KG1 (cell line): ENCODE measurements at regions not wholly inside any gene's neighbourhood (a gene's known extent, or its start where the extent isn't known, plus 50 kb on each side); places are given as distances from the start of the nearest gene placed in this dataset.

ENCODE experiments used
- DNase-seq: peaks from one replicate; lab custom pipeline; 2025; lab: John Stamatoyannopoulos, UW

GRCh38 chr4:17112292-17112659 is 213.8 kb upstream of the LDB2 start:
- DNase-seq, result no peak

- no peak for DNase-seq
Measured at GRCh38 chr4:17109126-17109525, 210.7 kb upstream of the LDB2 start.

GRCh38 chr4:17103231-17103630 is 204.8 kb upstream of the LDB2 start:
- no peak for DNase-seq

GRCh38 chr4:17098996-17099395 is 200.6 kb upstream of the LDB2 start:
- DNase-seq, result no peak

GRCh38 chr4:17098401-17098800 is 200.0 kb upstream of the LDB2 start:
- DNase-seq, result no peak

GRCh38 chr4:17097362-17097761 is 198.9 kb upstream of the LDB2 start:
- DNase-seq, result no peak

GRCh38 chr4:17096692-17097091 is 198.2 kb upstream of the LDB2 start:
- no peak for DNase-seq

GRCh38 chr4:17095771-17096170 is 197.3 kb upstream of the LDB2 start:
- DNase-seq, result no peak

- DNase-seq, result no peak
Measured at GRCh38 chr4:17094876-17095210, 196.4 kb upstream of the LDB2 start.

- no peak for DNase-seq
Measured at GRCh38 chr4:17094159-17094875, 195.9 kb upstream of the LDB2 start.

- DNase-seq, result no peak
Measured at GRCh38 chr4:17093481-17093880, 195.0 kb upstream of the LDB2 start.

- no peak for DNase-seq
Measured at GRCh38 chr4:17092736-17093437, 194.4 kb upstream of the LDB2 start.

- DNase-seq, result no peak
Measured at GRCh38 chr4:17091104-17091503, 192.7 kb upstream of the LDB2 start.

GRCh38 chr4:17090063-17090462 is 191.6 kb upstream of the LDB2 start:
- DNase-seq, result no peak

GRCh38 chr4:17085416-17085815 is 187.0 kb upstream of the LDB2 start:
- no peak for DNase-seq

GRCh38 chr4:17082186-17082585 is 183.7 kb upstream of the LDB2 start:
- DNase-seq, result no peak

- no peak for DNase-seq
Measured at GRCh38 chr4:17081179-17081578, 182.7 kb upstream of the LDB2 start.

GRCh38 chr4:17077105-17077504 is 178.7 kb upstream of the LDB2 start:
- no peak for DNase-seq

GRCh38 chr4:17072483-17072882 is 174.0 kb upstream of the LDB2 start:
- no peak for DNase-seq

GRCh38 chr4:17068891-17069290 is 170.4 kb upstream of the LDB2 start:
- no peak for DNase-seq

- no peak for DNase-seq
Measured at GRCh38 chr4:17068392-17068791, 169.9 kb upstream of the LDB2 start.

- no peak for DNase-seq
Measured at GRCh38 chr4:17066972-17067371, 168.5 kb upstream of the LDB2 start.

GRCh38 chr4:17066236-17066635 is 167.8 kb upstream of the LDB2 start:
- no peak for DNase-seq

- DNase-seq, result no peak
Measured at GRCh38 chr4:17065821-17066220, 167.4 kb upstream of the LDB2 start.
